ENCODE measurements at regions not wholly inside any gene's neighbourhood (a gene's known extent, or its start where the extent isn't known, plus 50 kb on each side); places are given as distances from the start of the nearest gene placed in this dataset.
"Not testable (repeated sequence)": the region's sequence is repeated elsewhere in the genome, so short reads cannot be mapped to it uniquely, and the experiment has no call there.

GRCh38 chr5:124168093-124168492 is 578.3 kb downstream of the ZNF608 start:
- not testable (repeated sequence) for TF ChIP-seq EZH2 (IDR thresholded peaks at IDR 0.05; ENCODE audit: borderline replicate concordance, low read depth, low read length, poor library complexity, severe bottlenecking); CTCF (conservative IDR thresholded peaks at IDR 0.05; ENCODE audit: low read depth, low read length)
